ENCODE measurements at regions not wholly inside any gene's neighbourhood (a gene's known extent, or its start where the extent isn't known, plus 50 kb on each side); places are given as distances from the start of the nearest gene placed in this dataset.

GRCh38 chr18:51617572-51618260 lies 420.2 kb upstream of the MEX3C start:
- TF ChIP-seq CTCF (conservative IDR thresholded peaks at IDR 0.05 in 1 of 2, IDR thresholded peaks at IDR 0.05 in 1 of 2; ENCODE audit: low read depth in 1 of 2, low read length in 2 of 2) (no peak), EZH2 (IDR thresholded peaks at IDR 0.05; ENCODE audit: low read length, missing control alignments) (no peak)

Data from fibroblast of lung (primary cell).